CD1c-positive myeloid dendritic cell (primary cell): ENCODE measurements at regions not wholly inside any gene's neighbourhood (a gene's known extent, or its start where the extent isn't known, plus 50 kb on each side); places are given as distances from the start of the nearest gene placed in this dataset.
A peak's percentile ranks its signal among the peaks of the same experiment; 100 is the strongest.
"Not testable (repeated sequence)": the region's sequence is repeated elsewhere in the genome, so short reads cannot be mapped to it uniquely, and the experiment has no call there.

ENCODE experiments used
- DNase-seq: peaks from one replicate; pipeline ENCODE4 v3.0.0-alpha.2; 2016; ENCODE audit errors: extremely low spot score

DNA sequence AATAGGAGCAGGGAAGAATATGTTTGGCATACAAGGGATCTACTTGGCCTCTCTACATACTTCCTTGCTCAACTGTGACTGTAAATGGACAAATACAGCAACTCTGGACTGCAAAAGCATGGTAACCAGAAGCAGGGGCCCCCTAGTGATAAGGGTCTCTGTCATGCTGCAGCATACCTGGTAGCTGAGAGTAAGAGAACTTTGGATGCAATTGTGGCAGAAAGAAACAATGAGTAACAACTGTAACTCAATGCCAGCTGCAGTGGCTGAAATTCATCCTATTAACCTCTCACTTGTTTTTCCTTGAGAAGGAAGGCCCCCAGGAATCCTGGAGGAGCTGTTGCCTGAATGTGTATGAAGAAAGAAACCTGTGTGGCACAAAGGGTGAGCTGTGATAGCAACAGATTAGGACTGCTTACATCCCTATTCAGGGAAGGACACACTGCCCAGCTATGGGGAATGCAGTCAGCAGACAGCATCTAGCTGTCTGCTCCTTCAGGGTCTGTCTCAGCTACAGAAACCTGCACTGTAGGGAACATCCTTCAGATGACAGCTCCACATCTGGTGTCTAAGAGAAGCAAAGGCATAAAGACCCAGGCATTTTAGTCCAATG, 468.1 kb upstream of the ACTBL2 start:
- no peak for DNase-seq

DNA sequence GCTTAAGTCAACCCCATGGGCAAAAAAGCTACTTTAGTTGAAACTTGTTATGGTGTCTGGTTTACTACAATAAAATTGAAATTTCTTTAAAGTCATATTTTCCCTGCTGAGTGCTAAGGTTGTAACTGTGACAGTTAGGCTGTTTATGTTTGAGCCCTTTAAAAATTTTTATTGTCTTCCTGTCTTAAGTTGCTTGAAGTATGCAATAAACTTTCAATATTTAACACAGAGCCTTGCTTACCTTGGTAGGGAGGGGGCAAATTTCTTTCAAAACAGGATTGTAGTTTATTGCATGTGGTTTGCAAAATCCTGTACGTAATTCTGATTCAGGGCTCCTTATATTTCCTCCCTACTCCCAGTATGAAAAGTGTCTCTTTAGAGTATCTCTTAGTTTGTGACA, 465.5 kb upstream of the ACTBL2 start:
- no peak for DNase-seq

DNA sequence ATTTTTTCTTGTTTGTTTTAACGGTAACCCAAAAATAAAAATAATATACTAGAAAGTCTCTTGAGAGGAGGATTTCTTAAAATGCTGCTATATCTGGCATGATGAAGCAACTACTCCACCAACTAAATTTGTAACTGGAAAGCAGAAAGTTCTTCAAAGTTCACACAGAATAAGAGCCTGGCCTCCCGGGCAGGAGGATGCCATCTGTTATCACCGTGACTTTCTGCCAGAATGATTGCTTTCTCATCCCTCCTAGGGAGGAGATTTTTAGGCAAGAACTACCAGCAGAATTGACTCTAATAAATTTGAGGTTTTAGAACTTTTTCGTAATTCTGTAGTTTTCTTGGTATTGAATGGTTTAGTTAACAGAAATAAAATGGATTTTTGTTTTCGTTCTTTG, 464.6 kb upstream of the ACTBL2 start:
- DNase-seq, result no peak

DNA sequence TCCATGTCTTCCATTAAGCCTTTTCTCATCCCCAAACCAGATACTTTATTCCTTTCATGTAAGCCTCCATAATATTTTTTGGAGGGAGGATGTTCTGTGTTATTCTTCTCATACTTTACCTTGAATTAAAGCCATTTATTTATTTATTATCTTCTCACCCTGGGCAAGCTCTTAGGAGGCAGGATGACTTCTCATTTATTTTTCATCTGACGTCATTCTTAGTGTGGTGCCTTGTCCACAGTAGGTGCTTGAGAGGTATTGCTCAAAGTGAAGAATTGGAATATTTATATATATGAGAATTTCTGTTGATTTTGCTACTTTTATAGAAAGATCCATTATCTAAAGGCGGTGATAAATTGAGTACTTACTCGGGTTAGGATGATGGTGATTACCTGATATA, 458.3 kb upstream of the ACTBL2 start:
- DNase-seq, result no peak

DNA sequence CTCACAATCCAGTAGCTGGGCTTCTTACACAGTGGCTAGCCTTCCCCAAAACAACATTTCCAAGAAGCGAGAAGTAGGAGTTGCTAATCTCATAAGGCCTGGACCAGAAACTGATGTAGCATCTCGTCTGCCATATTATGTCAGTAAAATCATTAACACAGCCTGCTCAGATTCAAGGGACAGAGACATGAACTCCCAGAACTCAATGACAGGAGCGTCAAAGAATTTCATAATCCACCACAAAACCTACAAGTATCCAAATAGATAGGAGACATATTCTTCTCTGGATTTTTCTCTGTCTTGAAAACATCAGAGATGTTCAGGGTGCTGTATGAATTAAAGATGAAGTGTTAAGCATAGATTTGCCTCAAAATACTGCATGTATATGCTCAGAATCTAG, 457.6 kb upstream of the ACTBL2 start:
- no peak for DNase-seq

DNA sequence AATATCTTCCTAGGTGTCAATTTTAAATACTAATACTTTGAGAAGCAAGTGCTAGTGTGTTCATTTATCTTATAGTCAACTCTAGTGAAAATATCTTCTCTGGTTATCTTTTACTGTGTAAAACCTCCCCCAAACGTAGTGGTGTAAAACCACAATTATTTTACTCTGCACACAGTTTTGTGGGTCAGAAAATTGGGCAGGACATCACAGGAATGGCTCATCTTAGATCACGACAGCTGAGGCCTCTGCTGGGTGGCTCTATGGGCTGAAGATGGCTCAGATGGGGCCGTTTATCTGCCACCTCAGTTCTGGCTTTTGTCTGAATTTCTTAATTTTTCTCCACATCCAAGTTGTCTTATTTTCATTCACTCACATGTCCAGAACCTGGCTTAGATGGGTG, 457.2 kb upstream of the ACTBL2 start:
- no peak for DNase-seq

DNA sequence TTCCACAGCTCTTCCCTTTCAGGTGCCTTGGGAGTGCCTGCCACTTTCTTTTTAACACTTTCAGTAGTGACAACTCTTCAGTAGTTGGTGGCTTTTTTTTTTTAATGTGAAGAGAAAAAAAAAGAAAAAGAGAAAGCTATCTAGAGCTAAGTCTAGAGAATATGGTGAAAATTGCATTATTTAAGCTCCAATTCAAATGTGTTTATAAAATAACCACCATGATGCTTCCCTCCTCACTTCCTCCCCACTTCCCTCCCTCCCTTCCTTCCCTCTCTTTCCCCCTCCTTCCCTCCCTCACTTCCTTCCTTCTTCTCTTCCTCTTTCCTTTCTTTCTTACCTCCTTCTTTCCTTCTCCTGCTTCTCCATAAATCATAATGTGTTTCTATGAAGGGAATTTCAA, 456.7 kb upstream of the ACTBL2 start:
- DNase-seq, result no peak

DNA sequence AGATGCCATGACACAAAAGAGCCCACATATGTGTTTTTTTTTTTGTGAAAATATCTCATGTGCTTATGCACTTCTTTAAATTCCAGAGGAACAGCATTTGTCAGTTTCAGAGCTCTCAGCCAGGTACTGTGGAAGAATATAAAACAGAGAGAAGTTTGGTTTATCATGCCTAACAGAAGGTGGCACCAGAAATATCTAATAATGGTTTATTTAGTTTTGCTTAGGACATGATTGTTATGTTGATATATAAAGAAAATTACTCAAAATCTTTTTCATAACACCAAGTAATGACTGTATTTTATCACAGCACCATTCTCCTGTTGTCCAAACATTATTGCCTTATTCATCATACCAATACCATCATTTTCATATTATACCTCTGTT, 455.6 kb upstream of the ACTBL2 start:
- no peak for DNase-seq

DNA sequence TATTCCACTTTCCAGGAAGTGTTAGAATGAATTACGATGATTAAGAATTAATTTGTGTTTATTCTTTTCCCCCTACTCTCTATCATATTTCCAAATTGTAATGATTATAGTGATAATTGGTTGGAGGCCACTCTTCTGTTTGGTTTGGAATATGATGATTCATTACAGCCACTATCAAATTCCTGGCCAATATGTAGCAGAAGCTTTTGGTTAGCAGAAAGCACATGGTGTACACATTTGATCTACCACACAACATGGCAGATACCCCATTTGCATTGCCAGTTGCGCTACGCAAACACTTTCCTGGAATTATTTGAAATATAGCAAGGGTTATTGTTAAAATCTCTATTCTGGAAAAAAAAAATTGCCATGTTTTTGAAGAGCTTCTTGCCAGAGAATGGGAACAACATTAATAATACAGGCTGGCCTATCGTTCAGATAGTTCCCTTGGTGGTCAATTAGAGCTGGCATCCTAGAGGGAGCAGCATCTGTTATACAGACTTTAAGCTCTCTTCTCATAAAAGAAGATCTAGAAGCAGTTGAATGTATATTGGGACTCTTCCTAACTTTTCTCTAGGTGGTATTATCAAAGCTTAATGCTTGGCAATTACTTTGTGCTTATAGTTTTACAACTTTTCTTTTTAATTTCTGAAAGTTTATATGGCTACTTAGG, 455.0 kb upstream of the ACTBL2 start:
- DNase-seq, result no peak

DNA sequence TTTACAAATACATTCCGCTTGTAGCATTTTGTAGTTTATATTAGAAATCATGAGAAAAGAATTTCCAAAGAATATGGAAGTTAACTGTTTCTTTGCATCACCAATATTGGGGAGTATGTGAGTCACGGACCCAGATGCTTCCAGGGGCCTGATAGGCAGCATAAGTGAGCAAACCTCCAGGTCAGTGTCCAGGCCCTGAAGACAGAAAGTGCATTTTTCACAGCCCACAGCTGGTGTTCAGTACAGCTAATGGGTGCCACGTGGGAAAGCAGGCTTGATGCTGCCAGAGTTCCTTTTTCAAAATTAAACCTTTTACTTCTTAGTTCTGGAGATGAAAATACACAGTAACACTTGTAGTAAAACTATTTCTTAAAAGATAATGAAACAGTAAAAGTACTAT, 454.4 kb upstream of the ACTBL2 start:
- DNase-seq, result no peak

DNA sequence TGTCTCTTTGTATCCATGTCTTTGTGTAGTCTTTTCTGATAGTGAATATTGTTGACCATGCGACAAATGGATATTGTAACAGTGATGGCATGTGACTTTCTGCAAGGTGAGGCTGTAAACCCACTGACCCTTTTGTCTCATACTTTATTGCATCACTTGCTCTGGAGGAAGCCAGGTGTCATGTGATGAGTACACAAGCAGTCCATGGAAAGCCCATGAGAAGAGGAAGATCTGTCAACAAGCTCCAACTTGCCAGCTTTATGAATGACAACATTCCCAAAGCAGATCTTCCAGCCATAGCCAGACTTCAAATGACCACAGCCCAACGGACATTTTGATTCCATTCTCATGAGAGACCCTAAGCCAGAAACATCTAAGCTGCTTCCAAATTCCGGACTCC, 450.1 kb upstream of the ACTBL2 start:
- DNase-seq, result no peak

DNA sequence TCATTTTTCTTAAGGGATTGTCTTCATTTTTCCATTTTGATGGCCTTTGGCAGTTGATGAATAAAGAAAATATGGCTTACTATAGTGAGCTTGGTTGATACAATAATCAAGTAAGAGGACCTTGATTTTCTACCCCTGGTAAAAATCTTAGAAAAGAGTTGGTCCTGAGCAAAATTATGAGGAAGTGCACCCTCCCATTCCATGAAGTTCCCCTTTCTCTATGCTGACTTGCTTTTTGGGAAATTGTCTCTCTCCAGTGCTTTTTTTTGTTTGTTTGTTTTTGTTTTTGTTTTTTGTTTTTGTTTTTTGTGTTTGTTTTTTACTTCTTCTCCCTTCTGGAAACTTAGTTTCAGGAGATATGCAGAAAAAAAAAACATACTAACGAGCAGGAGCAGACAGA, 449.2 kb upstream of the ACTBL2 start:
- DNase-seq, result peak; percentile 23

DNA sequence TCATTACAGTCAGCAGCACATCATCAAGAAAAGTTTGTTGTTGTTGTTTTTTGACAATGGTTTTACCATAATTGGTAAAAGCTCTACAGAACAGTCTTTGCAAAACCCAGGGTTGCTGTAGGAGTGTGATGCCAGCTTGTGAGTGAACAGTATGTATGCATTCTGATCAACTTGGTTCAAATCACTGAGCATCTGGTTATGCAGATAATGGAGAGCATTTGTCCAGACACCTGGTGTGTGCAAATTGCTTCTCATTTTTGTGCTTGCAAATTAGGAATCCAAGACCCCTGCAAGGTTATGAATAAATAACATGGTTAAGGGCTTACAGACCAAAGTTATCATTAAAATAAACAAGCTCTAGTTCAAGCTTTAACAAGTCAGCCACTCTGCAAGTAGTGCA, 448.7 kb upstream of the ACTBL2 start:
- no peak for DNase-seq

DNA sequence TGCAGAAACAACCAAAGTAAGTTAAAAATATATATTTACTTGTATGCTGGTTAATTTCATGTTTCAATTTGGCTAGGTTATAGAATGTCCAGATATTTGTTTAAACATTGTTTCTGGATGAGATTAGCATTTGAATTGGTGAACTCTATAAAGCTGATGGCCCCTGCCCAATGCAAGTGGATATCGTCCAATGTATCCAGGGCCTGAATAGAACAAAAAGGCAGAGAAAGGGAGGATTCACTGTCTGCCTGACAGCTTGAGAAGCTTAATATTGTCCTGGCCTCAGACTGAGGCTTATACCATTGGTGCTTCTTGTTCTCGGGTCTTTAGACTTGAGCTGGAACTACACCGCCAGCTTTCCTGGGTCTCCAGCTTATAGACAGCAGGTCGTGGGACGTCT, 446.7 kb upstream of the ACTBL2 start:
- DNase-seq, result no peak

DNA sequence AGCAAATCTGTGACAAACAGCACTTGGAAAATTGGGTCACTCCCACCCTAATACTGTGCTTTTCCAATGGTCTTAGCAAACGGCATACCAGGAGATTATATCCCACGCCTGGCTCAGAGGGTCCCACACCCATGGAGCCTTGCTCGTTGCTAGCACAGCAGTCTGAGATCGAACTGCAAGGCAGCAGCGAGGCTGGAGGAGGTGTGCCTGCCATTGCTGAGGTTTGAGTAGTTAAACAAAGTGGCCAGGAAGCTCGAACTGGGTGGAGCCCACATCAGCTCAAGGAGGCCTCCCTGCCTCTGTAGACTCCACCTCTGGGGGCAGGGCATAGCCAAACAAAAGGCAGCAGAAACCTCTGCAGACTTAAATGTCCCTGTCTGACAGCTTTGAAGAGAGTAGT, 440.5 kb upstream of the ACTBL2 start:
- not testable (repeated sequence) for DNase-seq

DNA sequence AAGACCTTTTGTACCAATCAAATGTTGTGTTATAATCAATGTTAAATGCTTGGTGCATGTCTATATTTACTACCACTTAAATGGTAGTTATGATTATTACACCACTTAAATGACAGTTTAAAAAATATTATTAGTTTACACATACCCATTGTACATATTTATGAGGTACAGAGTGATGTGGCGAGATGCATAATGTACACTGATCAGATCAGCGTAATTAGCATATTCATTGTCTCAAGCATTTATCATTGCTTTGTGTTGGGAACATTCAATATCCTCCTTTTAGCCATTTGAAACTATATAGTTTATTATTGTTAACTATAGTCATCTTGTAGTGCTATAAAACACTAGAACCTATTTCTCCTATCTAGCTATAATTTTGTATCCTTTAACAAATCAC, 434.4 kb upstream of the ACTBL2 start:
- no peak for DNase-seq

DNA sequence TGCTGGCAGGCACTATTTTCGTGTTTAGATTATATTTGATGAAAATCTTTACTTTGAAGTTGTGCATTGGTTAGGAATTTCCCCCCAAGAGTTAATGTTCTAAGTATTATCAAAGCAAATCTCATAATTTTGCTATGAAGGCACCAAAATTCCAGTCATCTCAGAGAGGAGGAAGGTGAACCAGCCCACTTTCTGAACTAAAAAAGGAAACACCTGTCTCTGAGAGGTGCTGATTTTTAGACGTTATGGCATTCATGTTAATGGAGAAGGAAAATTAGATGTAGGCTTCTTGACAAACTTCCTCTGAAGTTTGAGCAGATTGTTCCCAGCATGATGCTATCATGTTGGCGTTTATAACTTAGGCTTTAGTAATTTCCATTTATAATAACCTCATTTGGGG, 432.9 kb upstream of the ACTBL2 start:
- no peak for DNase-seq

DNA sequence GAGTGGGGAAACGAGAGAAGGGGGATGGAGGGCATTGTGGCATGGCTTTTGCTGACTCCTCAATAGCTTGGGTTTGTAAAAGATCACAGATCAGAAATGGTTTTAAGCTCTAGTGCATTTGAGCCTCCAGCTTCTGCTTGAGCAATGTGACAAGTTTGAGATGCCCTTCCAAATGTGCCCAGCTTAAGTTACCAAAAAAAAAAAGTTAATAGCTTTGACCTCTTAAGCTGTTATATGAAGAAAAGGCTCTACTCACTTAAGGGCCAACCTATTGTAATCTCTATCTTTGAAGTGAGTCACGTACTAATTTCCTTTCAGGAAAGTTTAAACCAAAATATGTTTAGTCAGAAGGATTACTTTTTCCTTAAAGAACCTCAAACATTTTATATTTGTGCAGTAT, 428.8 kb upstream of the ACTBL2 start:
- no peak for DNase-seq

DNA sequence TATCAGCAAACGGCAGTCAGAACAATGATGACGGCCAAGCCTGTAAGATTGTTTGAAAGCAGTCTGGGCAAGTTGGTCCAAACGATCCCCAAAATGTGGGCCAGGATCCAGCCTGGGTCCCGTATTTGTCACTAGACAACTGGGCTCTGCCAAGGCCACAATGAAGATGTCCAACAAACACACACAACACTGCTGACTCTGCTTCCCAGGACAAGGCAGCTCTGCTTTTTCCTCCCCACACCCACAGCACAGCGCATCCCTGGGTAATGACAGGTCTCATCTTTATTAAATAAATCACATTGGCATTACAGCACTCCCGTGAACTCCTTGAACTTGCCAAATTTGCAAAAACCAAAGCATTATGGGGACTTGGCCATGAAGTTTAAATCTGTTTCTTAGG, 424.1 kb upstream of the ACTBL2 start:
- DNase-seq, result no peak

DNA sequence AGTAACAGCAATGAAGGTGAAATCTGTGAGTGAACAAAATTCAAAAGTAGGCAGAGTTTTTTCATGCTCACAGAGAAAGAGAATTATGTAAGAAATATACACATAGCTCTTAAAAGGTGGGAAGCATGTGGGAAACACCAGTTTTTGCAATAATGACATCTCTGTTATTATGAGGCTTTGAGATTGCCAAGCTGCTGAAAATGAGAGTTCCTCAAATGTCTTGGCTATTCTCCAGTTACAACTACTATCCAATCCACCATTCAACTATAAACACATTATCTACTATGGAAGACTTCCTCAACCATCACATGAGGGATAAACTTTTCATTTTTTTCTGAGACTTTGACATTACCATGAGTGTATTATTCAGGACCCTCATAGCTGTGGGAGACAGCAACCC, 420.8 kb upstream of the ACTBL2 start:
- no peak for DNase-seq

DNA sequence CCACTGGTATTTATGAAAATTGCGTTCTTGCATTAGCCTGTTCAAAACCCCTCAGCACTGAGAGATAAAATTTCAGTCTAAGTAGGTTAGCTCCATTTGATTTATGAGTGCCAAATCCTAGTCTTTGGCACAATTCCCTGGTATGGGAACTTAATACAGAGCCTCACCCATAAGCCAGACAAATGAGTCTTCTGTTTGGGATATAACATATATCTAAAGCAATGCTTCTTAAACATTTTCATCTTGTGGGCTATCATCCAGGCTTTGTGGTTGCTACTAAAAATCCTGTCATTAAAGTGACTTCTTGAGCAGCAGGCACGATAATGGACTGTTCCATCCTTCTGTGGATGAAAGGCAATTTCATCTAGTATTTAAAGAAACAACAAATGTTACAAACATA, 419.5 kb upstream of the ACTBL2 start:
- DNase-seq, result no peak

DNA sequence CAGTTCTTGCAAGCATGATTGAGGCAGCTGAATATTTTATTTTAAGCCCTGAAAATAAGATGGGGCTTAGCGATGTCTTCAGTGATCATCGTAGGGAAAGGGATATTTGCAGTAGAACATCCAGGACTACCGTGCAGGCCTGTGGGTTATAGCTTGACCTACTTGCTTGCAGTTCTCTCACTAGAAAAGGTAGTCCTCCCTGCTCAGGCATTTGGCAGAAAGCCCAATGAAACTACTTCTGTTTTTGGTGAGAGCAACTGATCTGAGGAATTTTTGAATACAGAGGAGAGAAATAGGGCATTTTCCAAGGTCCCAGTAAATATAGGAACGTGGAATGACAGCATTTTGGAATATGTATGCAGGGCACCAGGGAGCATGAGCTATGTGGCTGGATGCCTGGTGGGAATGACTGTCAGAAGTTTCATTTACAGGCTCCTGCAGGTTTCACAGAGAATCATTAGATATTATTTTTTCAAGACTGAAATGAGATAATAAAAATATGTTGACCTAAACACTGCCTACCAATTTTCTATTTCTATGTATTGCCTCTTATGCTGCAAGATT, 417.9 kb upstream of the ACTBL2 start:
- DNase-seq, result no peak

DNA sequence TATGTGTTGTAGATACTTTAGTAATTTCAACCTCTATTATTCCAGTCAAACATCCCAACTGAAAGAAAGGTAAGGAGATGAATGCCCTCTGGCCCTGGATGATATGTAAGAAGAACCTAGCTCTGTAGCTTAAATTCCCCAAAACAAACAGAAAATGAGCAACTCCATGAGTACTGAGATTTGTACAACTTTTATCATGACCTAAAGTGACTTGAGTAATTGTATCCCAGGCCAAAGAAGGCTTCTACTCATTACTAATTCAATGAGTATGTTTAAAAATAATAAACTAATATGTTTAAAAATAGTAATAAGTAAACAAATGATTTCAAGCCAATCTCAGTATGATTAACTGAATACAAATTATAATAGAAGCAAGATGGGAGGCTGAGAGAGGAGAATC, 414.0 kb upstream of the ACTBL2 start:
- no peak for DNase-seq

DNA sequence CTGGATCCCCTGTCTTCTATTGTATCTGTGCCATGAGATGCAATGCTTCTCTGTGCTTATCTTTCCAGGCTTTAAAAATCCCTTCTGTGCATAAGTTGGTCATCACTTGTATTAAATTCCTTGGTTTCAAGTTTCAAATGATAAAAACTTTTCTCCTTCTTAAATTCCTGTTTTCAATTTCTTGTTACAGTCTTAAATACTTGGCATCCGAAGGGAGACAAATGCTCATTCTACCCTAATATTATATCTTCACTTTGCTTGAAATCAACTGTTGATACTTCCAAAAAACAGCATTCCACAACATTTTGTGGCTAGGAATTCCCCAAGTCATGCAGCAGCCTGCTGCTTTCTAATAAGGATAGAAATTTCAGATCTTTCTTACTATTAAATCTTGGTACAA, 413.2 kb upstream of the ACTBL2 start:
- DNase-seq, result no peak
